GM23338 (cell line): ENCODE measurements at regions not wholly inside any gene's neighbourhood (a gene's known extent, or its start where the extent isn't known, plus 50 kb on each side); places are given as distances from the start of the nearest gene placed in this dataset.

Experiments
- ATAC-seq: fragments of 200-7000 bp; cut with Tn5 transposase; 3 replicates; pipeline ENCODE4 v1.9.1; 2020
- DNase-seq: peaks from one replicate; pipeline ENCODE4 v3.0.0-alpha.2; 2015; ENCODE audit warnings: low spot score
- H2AFZ ChIP-seq: fragments of 200-600 bp; sonication (generic); 2 replicates; pipeline ENCODE4 v1.8.0; 2016; ENCODE audit warnings: antibody characterized with exemption, mild to moderate bottlenecking, moderate library complexity
- H3F3A ChIP-seq: fragments of 200-600 bp; sonication (generic); replicated peaks from 2 replicates; pipeline ENCODE4 v1.8.0; 2017; ENCODE audit warnings: antibody characterized with exemption, mixed run types, low read depth
- H3K27ac ChIP-seq: fragments of 200-600 bp; sonication (generic); 2 replicates; pipeline ENCODE4 v1.6.1; 2016; ENCODE audit warnings: low read depth
- H3K27me3 ChIP-seq: fragments of 200-600 bp; sonication (generic); 2 replicates; pipeline ENCODE4 v1.8.0; 2016; ENCODE audit warnings: mild to moderate bottlenecking, mixed run types, moderate library complexity; ENCODE audit not compliant: insufficient read depth
- H3K36me3 ChIP-seq: fragments of 200-600 bp; sonication (generic); 2 replicates; pipeline ENCODE4 v1.8.0; 2016; ENCODE audit warnings: mild to moderate bottlenecking; ENCODE audit not compliant: insufficient read depth
- H3K4me1 ChIP-seq: fragments of 200-600 bp; sonication (generic); 2 replicates; pipeline ENCODE4 v1.8.0; 2016; ENCODE audit warnings: mild to moderate bottlenecking, moderate library complexity; ENCODE audit not compliant: insufficient read depth
- H3K4me2 ChIP-seq: fragments of 200-600 bp; sonication (generic); 2 replicates; pipeline ENCODE4 v1.7.1; 2017; ENCODE audit warnings: mixed run types
- H3K4me3 ChIP-seq: fragments of 200-600 bp; sonication (generic); 2 replicates; pipeline ENCODE4 v1.6.1; 2016; ENCODE audit warnings: mixed run types
- H3K79me2 ChIP-seq: fragments of 200-600 bp; sonication (generic); replicated peaks from 2 replicates; pipeline ENCODE4 v1.8.0; 2017; ENCODE audit warnings: mild to moderate bottlenecking; ENCODE audit not compliant: insufficient read depth
- H3K9me2 ChIP-seq: fragments of 200-600 bp; sonication (generic); 2 replicates; pipeline ENCODE4 v1.8.0; 2017; ENCODE audit not compliant: insufficient read depth
- H4K20me1 ChIP-seq: fragments of 200-600 bp; sonication (generic); replicated peaks from 2 replicates; pipeline ENCODE4 v1.8.0; 2017; ENCODE audit warnings: mild to moderate bottlenecking; ENCODE audit not compliant: insufficient read depth
- H3K27ac Mint-ChIP-seq: 2 replicates; pipeline ENCODE4 v1.8.0; 2020; ENCODE audit warnings: inconsistent platforms, mild to moderate bottlenecking, moderate library complexity, mixed read lengths
- H3K27me3 Mint-ChIP-seq: 3 replicates; pipeline ENCODE4 v1.8.0; 2022; ENCODE audit warnings: low read depth, mild to moderate bottlenecking, moderate library complexity, mixed read lengths, inconsistent platforms; ENCODE audit not compliant: insufficient read depth, poor library complexity
- H3K36me3 Mint-ChIP-seq: 3 replicates; pipeline ENCODE4 v1.8.0; 2021; ENCODE audit warnings: low read depth, mild to moderate bottlenecking, inconsistent platforms, moderate library complexity, mixed read lengths
- H3K4me1 Mint-ChIP-seq: 3 replicates; pipeline ENCODE4 v1.8.0; 2020; ENCODE audit warnings: mild to moderate bottlenecking, inconsistent platforms, mixed read lengths
- H3K4me3 Mint-ChIP-seq: 3 replicates; pipeline ENCODE4 v1.8.0; 2021; ENCODE audit warnings: moderate library complexity, mild to moderate bottlenecking, inconsistent platforms, mixed read lengths
- H3K9me3 Mint-ChIP-seq: 3 replicates; pipeline ENCODE4 v1.8.0; 2020; ENCODE audit warnings: moderate library complexity, mild to moderate bottlenecking, inconsistent platforms, mixed read lengths
- EZH2 ChIP-seq: fragments of 200-600 bp; sonication (generic); IDR thresholded peaks from one replicate; pipeline ENCODE4 v1.8.0; 2017; ENCODE audit warnings: antibody characterized with exemption, mild to moderate bottlenecking, low read depth; ENCODE audit not compliant: unreplicated experiment
- EZH2phosphoT487 ChIP-seq: fragments of 200-600 bp; sonication (generic); IDR thresholded peaks from one replicate; pipeline ENCODE4 v1.8.1; 2018; ENCODE audit warnings: antibody characterized with exemption; ENCODE audit not compliant: unreplicated experiment
- JUNB ChIP-seq: IDR thresholded peaks from one replicate; pipeline ENCODE4 v1.6.1; 2016; ENCODE audit warnings: antibody characterized with exemption; ENCODE audit not compliant: unreplicated experiment
- NANOG ChIP-seq: IDR thresholded peaks from 2 replicates; pipeline ENCODE4 v1.6.1; 2016; ENCODE audit warnings: antibody characterized with exemption, borderline replicate concordance
- POLR2AphosphoS5 ChIP-seq: IDR thresholded peaks from 2 replicates; pipeline ENCODE4 v1.6.1; 2016; ENCODE audit warnings: antibody characterized with exemption, low read depth
- STAT1 ChIP-seq: IDR thresholded peaks from one replicate; pipeline ENCODE4 v1.6.1; 2016; ENCODE audit warnings: antibody characterized with exemption; ENCODE audit not compliant: unreplicated experiment
- ZNF114 ChIP-seq: fragments of 250-450 bp; sonication (Bioruptor Pico); IDR thresholded peaks from 2 replicates; pipeline ENCODE4 v1.5.0; 2020; ENCODE audit warnings: mild to moderate bottlenecking, moderate library complexity
- TF ChIP-seq, protein P1 (sequence below): IDR thresholded peaks from one replicate; pipeline ENCODE4 v1.6.1; 2018; ENCODE audit warnings: antibody characterized with exemption; ENCODE audit not compliant: unreplicated experiment
- TF ChIP-seq, protein P2 (sequence below), 2 experiments: fragments of 200-600 bp in 1 of 2; sonication (generic) in 1 of 2; conservative IDR thresholded peaks; 2 replicates each; pipeline versions ENCODE4 v1.5.1 to v1.6.1; 2016 to 2017; ENCODE audit warnings: antibody characterized with exemption in 2 of 2, low read depth in 2 of 2, mild to moderate bottlenecking in 2 of 2, moderate library complexity in 1 of 2
- TF ChIP-seq, protein P3 (sequence below): fragments of 250-450 bp; sonication (Bioruptor Pico); IDR thresholded peaks from 2 replicates; pipeline ENCODE4 v1.5.0; 2020; ENCODE audit warnings: mild to moderate bottlenecking, moderate library complexity

DNA sequence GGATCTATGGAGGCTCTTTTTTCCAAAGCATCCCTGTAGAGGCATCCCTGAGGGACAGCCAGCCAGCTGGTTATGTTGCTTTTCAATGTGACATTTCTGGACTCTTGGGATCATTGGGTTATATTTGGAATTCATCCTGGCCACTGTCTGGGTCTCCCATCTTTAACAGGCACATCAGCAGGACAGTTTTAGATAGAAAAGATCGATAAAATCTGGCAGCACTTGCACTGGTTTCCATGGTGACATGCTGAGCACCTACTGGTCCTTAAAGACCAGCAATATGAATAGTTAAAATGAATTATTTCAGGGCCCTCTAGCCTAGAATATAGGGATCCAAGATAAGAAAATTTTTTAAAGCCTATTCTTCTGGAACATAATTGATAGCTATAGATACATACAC lies 151.6 kb downstream of the KDR start (continued):
- TF ChIP-seq, protein P1, sequence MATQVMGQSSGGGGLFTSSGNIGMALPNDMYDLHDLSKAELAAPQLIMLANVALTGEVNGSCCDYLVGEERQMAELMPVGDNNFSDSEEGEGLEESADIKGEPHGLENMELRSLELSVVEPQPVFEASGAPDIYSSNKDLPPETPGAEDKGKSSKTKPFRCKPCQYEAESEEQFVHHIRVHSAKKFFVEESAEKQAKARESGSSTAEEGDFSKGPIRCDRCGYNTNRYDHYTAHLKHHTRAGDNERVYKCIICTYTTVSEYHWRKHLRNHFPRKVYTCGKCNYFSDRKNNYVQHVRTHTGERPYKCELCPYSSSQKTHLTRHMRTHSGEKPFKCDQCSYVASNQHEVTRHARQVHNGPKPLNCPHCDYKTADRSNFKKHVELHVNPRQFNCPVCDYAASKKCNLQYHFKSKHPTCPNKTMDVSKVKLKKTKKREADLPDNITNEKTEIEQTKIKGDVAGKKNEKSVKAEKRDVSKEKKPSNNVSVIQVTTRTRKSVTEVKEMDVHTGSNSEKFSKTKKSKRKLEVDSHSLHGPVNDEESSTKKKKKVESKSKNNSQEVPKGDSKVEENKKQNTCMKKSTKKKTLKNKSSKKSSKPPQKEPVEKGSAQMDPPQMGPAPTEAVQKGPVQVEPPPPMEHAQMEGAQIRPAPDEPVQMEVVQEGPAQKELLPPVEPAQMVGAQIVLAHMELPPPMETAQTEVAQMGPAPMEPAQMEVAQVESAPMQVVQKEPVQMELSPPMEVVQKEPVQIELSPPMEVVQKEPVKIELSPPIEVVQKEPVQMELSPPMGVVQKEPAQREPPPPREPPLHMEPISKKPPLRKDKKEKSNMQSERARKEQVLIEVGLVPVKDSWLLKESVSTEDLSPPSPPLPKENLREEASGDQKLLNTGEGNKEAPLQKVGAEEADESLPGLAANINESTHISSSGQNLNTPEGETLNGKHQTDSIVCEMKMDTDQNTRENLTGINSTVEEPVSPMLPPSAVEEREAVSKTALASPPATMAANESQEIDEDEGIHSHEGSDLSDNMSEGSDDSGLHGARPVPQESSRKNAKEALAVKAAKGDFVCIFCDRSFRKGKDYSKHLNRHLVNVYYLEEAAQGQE = no peak

DNA sequence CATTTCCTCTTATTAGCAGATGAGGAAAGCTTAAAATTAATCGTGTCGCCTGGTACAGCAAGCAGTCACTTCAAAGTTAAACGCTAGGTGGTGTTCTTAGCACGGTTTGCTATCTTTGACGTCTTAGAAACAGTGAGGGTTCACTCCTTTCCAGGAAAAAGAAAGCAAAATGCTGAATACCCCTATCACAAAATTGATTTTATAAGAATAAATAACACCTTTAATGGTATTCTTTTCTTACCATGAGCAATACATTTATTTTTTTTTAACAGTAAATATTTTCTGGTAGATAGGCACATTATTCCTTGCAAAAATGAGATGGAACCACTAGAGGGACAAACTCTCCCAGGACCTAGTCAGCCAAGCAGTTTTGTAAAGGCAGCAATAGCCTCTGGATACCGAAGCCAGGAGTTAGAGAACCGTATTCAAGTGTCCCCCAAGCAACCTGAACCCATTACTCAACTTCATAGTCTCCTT lies 153.9 kb downstream of the KDR start:
- H3K9me2 ChIP-seq = 0 out of 2 replicates have a peak, but pooled peaks cover 4% of the 10 kb centered on the region
- no peak overlapping the region for H3K4me3 ChIP-seq
- no peaks in the 10 kb centered on the region for H3K4me1 ChIP-seq
- peaks cover 4% of the 10 kb centered on the region; the same call in 2 of the 3 replicates for H3K4me1 Mint-ChIP-seq
- no peak overlapping the region for H3K4me3 Mint-ChIP-seq
- H4K20me1 ChIP-seq = no peaks in the 10 kb centered on the region
- no peak overlapping the region for H2AFZ ChIP-seq
- H3K27me3 ChIP-seq = no peaks in the 10 kb centered on the region
- no peak overlapping the region for H3K27ac ChIP-seq
- DNase-seq (peak; percentile 82), ATAC-seq (peak; percentile 94)
- no peaks in the 10 kb centered on the region for H3K27me3 Mint-ChIP-seq
- no peak overlapping the region for H3K4me2 ChIP-seq
- no peaks in the 10 kb centered on the region for H3K36me3 ChIP-seq
- H3K79me2 ChIP-seq = no peaks in the 10 kb centered on the region
- no peaks in the 10 kb centered on the region for H3F3A ChIP-seq
- no peaks in the 10 kb centered on the region for H3K9me3 Mint-ChIP-seq
- H3K27ac Mint-ChIP-seq = no peak overlapping the region
- H3K36me3 Mint-ChIP-seq = no peaks in the 10 kb centered on the region
- TF ChIP-seq, protein P2, sequence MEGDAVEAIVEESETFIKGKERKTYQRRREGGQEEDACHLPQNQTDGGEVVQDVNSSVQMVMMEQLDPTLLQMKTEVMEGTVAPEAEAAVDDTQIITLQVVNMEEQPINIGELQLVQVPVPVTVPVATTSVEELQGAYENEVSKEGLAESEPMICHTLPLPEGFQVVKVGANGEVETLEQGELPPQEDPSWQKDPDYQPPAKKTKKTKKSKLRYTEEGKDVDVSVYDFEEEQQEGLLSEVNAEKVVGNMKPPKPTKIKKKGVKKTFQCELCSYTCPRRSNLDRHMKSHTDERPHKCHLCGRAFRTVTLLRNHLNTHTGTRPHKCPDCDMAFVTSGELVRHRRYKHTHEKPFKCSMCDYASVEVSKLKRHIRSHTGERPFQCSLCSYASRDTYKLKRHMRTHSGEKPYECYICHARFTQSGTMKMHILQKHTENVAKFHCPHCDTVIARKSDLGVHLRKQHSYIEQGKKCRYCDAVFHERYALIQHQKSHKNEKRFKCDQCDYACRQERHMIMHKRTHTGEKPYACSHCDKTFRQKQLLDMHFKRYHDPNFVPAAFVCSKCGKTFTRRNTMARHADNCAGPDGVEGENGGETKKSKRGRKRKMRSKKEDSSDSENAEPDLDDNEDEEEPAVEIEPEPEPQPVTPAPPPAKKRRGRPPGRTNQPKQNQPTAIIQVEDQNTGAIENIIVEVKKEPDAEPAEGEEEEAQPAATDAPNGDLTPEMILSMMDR (conservative IDR thresholded peaks at IDR 0.05; ENCODE audit: low read depth in 2 of 2) = peak; percentile 78 to 99
- TF ChIP-seq, protein P1 = no peak
- TF ChIP-seq EZH2 (no peak), POLR2AphosphoS5 (no peak), EZH2phosphoT487 (no peak), ZNF114 (CRISPR knock-in tag) (no peak), NANOG (no peak), STAT1 (no peak), JUNB (no peak)
- TF ChIP-seq, protein P3, sequence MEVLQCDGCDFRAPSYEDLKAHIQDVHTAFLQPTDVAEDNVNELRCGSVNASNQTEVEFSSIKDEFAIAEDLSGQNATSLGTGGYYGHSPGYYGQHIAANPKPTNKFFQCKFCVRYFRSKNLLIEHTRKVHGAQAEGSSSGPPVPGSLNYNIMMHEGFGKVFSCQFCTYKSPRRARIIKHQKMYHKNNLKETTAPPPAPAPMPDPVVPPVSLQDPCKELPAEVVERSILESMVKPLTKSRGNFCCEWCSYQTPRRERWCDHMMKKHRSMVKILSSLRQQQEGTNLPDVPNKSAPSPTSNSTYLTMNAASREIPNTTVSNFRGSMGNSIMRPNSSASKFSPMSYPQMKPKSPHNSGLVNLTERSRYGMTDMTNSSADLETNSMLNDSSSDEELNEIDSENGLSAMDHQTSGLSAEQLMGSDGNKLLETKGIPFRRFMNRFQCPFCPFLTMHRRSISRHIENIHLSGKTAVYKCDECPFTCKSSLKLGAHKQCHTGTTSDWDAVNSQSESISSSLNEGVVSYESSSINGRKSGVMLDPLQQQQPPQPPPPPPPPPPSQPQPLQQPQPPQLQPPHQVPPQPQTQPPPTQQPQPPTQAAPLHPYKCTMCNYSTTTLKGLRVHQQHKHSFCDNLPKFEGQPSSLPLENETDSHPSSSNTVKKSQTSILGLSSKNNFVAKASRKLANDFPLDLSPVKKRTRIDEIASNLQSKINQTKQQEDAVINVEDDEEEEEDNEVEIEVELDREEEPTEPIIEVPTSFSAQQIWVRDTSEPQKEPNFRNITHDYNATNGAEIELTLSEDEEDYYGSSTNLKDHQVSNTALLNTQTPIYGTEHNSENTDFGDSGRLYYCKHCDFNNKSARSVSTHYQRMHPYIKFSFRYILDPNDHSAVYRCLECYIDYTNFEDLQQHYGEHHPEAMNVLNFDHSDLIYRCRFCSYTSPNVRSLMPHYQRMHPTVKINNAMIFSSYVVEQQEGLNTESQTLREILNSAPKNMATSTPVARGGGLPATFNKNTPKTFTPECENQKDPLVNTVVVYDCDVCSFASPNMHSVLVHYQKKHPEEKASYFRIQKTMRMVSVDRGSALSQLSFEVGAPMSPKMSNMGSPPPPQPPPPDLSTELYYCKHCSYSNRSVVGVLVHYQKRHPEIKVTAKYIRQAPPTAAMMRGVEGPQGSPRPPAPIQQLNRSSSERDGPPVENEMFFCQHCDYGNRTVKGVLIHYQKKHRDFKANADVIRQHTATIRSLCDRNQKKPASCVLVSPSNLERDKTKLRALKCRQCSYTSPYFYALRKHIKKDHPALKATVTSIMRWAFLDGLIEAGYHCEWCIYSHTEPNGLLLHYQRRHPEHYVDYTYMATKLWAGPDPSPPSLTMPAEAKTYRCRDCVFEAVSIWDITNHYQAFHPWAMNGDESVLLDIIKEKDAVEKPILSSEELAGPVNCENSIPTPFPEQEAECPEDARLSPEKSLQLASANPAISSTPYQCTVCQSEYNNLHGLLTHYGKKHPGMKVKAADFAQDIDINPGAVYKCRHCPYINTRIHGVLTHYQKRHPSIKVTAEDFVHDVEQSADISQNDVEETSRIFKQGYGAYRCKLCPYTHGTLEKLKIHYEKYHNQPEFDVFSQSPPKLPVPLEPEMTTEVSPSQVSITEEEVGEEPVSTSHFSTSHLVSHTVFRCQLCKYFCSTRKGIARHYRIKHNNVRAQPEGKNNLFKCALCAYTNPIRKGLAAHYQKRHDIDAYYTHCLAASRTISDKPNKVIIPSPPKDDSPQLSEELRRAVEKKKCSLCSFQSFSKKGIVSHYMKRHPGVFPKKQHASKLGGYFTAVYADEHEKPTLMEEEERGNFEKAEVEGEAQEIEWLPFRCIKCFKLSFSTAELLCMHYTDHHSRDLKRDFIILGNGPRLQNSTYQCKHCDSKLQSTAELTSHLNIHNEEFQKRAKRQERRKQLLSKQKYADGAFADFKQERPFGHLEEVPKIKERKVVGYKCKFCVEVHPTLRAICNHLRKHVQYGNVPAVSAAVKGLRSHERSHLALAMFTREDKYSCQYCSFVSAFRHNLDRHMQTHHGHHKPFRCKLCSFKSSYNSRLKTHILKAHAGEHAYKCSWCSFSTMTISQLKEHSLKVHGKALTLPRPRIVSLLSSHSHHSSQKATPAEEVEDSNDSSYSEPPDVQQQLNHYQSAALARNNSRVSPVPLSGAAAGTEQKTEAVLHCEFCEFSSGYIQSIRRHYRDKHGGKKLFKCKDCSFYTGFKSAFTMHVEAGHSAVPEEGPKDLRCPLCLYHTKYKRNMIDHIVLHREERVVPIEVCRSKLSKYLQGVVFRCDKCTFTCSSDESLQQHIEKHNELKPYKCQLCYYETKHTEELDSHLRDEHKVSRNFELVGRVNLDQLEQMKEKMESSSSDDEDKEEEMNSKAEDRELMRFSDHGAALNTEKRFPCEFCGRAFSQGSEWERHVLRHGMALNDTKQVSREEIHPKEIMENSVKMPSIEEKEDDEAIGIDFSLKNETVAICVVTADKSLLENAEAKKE (CRISPR knock-in tag) = 0 out of 2 replicates have a peak, but pooled peaks have one; percentile 11
